Spinal cord (tissue), 9 donors: ENCODE measurements at regions not wholly inside any gene's neighbourhood (a gene's known extent, or its start where the extent isn't known, plus 50 kb on each side); places are given as distances from the start of the nearest gene placed in this dataset.

Experiments
- DNase-seq, 6 donors: peaks; one replicate each; pipeline versions ENCODE4 v3.0.0 to v3.0.0-alpha.2; 2013 to 2015; ENCODE audit warnings: low spot score in 6 of 6, low read depth in 4 of 6
- H3K27ac ChIP-seq: one replicate; pipeline ENCODE4 v1.5.1; 2013; ENCODE audit warnings: low read depth, low read length, control low read depth
- H3K27me3 ChIP-seq: one replicate; pipeline ENCODE4 v1.6.1; 2013; ENCODE audit warnings: low read length; ENCODE audit not compliant: control insufficient read depth, insufficient read depth
- H3K36me3 ChIP-seq: one replicate; pipeline ENCODE4 v1.6.1; 2013; ENCODE audit warnings: low read length; ENCODE audit not compliant: control insufficient read depth, insufficient read depth
- H3K4me1 ChIP-seq: one replicate; pipeline ENCODE4 v1.6.1; 2013; ENCODE audit warnings: low read length; ENCODE audit not compliant: control insufficient read depth, insufficient read depth
- H3K4me3 ChIP-seq: one replicate; pipeline ENCODE4 v1.5.1; 2013; ENCODE audit warnings: low read depth, low read length, control low read depth
- H3K9me3 ChIP-seq: one replicate; pipeline ENCODE4 v1.6.1; 2013; ENCODE audit warnings: low read length; ENCODE audit not compliant: control insufficient read depth, insufficient read depth
- WGBS: methylation state at CpG from one replicate; pipeline ENCODE4 v1.1.5; 2013; ENCODE audit warnings: missing lambda C conversion rate; ENCODE audit not compliant: insufficient coverage; 5-methylcytosine and 5-hydroxymethylcytosine counted together
- donor health status: healthy.

DNA sequence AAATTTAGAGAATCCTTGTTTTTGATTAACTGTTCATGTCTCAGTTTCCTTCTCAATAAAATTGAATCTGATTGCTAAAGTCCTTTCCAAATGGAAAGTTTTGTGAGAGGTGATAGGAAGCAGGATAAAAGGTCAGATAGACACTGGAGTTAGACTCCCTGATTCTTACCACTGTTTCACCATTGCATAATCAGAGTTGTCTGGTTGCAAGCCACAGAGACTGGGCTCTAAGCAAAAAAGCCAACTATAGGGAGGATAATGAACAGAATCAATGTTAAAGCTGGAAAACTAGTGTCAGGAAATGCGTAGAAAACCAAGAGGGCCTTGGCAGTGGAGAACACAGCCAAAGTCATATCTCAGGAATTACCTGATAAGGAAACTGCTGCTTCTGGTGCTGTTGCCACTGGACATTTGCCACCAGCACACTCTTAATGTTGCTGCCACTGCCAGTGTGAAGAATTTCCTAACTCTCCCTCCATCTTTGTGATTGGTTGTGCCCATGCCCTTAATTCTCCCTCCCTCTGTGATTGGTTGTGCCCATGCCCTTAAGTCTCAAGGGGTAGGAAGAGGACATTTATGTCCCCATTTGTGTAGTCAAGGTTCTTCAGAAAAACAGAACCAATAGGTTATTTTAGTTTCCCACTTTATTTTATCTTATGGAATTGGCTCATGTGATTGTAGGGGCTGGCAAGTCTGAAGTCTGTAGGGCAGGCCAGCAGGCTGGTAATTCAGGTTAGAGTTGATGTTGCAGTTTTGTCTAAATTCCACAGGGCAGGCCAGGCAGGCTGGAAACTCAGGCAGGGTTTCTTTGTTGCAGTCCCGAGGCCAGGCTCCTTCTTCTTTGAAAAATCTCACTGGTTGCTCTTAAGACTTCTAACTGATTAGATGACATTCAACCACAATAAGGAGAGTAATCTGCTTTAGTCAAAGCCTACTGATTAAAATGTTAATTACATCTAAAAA, 639.0 kb downstream of the REEP3 start:
- WGBS: 91% methylated on average over 1 of the region's 2 CpGs
- no peaks in the 10 kb centered on the region for H3K36me3 ChIP-seq

DNA sequence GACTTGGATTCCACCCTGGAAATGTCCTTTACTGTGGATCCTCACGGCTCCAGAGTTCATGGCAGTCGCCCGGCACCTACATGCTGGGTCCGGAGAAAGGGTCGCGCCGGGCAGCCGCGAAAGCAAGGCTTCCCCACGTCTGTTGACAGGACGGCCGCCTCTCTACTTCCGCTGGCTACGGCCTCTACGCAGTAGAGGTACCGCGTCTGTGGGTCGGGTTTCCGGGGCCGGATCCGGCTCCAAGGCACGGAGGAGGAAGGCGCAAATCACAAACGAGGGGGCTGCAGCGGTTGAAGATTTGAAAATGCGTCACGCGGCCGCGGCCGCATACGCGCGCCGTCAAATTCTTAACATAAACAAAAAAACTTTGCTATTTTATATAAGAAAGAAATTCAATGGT, 649.6 kb downstream of the REEP3 start:
- no peaks in the 10 kb centered on the region for H3K27me3 ChIP-seq
- H3K4me3 ChIP-seq: no peak overlapping the region

More for the DNA sequence above, 639.0 kb downstream of the REEP3 start:
- H3K4me1 ChIP-seq: no peaks in the 10 kb centered on the region
- H3K27me3 ChIP-seq: no peaks in the 10 kb centered on the region
- H3K9me3 ChIP-seq: no peaks in the 10 kb centered on the region
- no peak overlapping the region for H3K4me3 ChIP-seq
- DNase-seq: no peak
- no peak overlapping the region for H3K27ac ChIP-seq

DNA sequence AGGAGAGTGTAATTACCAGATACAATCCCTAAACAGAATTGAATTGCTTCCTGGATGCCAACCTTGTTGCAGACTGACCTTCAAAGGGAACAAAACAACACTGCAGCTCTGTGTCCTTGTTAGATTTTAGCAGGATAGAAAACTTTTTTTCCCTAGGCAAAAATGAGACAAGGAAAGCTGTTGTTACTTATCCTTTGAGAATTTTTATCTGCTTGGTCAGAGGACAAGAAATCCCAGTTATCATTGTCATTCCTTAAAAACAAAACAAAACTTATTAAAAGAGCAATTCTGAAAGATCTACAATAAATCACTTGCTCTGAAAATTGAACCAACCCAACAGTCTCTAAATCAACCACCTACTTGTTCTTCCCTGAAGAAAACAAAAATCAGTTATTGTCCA, 652.6 kb downstream of the REEP3 start:
- H3K27ac ChIP-seq: no peak overlapping the region

More for the DNA sequence above, 649.6 kb downstream of the REEP3 start:
- Histone ChIP-seq H3K4me1 (no peaks in the 10 kb centered on the region), H3K36me3 (no peaks in the 10 kb centered on the region), H3K27ac (no peak overlapping the region), H3K9me3 (no peaks in the 10 kb centered on the region)
- DNase-seq: no peak
- 95% methylated on average over 21 of the region's 35 CpGs for WGBS

DNA sequence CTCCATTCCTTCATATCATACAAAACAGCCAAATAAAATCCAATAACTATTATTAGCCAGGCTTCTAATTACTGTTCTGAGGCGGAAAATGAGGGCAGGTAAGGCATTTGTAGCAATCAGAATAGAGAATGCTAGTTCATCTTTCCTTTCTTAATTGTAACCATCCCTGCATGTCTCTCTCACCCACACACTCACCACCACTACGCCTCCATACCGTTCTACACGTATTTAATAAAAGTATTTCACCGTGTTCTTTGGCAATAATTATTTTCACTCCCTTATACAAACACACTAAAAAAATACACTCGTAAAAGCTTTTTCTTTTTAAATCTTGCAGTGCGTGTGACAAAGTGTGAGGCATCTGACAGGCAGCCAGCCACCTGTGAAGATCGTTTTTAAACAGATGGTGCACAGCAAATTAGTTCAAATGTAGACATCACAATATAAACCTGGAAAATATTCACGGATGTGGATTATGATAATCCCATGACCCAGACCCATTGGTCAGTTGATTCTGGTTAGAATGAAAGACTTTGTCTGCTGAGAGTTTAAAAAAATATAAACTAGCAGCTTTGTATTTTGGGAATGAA, 653.6 kb downstream of the REEP3 start:
- H3K27ac ChIP-seq: no peak overlapping the region
- WGBS: 93% methylated on average over 3 of the region's 9 CpGs
- H3K27me3 ChIP-seq: no peaks in the 10 kb centered on the region
- DNase-seq: peak in 2 of 6 donors; percentile 34 to 61
- no peaks in the 10 kb centered on the region for H3K9me3 ChIP-seq
- H3K4me3 ChIP-seq: no peak overlapping the region
- H3K36me3 ChIP-seq: no peaks in the 10 kb centered on the region
- no peaks in the 10 kb centered on the region for H3K4me1 ChIP-seq

More for the DNA sequence above, 652.6 kb downstream of the REEP3 start:
- H3K4me3 ChIP-seq: no peak overlapping the region
- DNase-seq: no peak
- no peaks in the 10 kb centered on the region for H3K27me3 ChIP-seq
- no peaks in the 10 kb centered on the region for H3K36me3 ChIP-seq
- H3K4me1 ChIP-seq: no peaks in the 10 kb centered on the region
- no peaks in the 10 kb centered on the region for H3K9me3 ChIP-seq

DNA sequence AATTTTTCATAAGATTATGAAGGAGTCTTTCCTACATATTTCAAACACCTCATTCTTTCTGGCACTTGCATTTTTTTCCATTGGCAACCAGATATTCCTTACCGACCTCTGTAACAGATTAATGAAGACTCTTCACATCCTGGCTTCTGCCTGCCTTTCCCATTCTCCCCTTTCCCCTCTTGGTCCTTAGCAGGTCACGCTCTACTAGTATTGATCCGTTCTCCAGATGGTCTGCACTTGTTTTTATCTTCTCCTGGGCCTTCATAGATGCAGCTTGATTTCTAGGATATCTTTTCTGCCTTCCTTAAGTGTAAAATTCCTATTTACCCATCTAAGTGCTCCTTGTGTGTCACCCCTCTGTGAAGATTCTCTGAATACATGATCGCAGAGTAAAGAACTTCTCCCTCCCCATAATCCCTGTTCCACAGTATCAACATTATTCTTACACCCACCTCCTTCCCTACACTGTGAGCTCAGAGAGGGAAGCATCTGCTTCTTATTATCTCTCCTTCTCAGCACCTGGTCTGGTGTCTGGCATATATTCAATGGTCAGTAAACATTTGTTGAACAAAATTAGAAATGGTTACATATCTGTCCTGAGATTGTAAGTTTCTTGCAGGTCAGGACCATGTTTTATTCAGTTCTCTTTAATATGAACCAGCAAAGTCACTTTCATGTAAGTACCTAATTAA, 654.2 kb downstream of the REEP3 start:
- H3K9me3 ChIP-seq: no peaks in the 10 kb centered on the region
- DNase-seq: no peak

DNA sequence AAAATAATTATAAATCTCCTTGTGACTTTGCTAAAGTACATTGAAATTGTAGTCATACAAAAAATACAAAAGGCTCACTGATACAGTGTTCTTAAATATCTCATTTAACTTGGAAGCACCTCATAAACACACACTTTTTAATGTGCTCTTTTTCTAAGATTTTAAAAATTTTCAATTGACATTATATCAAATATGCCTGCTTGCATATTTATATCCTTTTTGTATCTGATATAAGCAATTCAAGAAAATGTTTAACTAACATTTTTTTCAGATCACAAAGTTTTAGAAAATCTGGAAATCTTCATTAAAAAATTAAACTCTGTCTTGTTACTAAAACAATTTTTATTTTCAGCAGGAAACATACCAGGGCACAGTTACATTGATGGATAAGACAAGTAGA, 661.5 kb downstream of the REEP3 start:
- no peaks in the 10 kb centered on the region for H3K36me3 ChIP-seq
- H3K27me3 ChIP-seq: no peaks in the 10 kb centered on the region
- no peaks in the 10 kb centered on the region for H3K4me1 ChIP-seq
- DNase-seq: no peak
- no peak overlapping the region for H3K4me3 ChIP-seq
- H3K27ac ChIP-seq: no peak overlapping the region
- H3K9me3 ChIP-seq: no peaks in the 10 kb centered on the region

More for the DNA sequence above, 654.2 kb downstream of the REEP3 start:
- H3K27me3 ChIP-seq: no peaks in the 10 kb centered on the region
- H3K4me1 ChIP-seq: no peaks in the 10 kb centered on the region
- WGBS: 70% methylated on average over 4 of the region's 4 CpGs
- no peak overlapping the region for H3K4me3 ChIP-seq
- H3K36me3 ChIP-seq: no peaks in the 10 kb centered on the region
- H3K27ac ChIP-seq: no peak overlapping the region

DNA sequence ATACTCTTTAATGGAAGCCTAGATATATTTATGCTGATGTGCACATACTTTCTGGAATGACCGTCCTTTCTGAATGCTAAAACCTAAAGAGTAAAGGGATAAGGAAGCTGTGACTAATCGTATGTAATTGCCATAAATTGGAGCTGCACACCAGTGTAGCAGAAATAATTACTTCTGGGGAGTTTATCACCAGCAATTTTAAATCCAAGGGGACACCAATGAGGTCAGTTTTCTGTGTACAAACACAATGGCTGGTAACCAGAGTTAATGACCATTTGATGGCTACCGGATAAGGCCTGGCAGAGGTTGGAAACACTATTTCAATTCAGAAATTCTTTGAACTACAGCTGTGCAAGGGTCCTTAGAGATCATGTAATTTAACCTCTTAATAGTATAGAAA, 670.1 kb downstream of the REEP3 start:
- Histone ChIP-seq H3K9me3 (no peaks in the 10 kb centered on the region), H3K4me3 (no peak overlapping the region), H3K27ac (no peak overlapping the region), H3K36me3 (no peaks in the 10 kb centered on the region), H3K4me1 (no peaks in the 10 kb centered on the region), H3K27me3 (no peaks in the 10 kb centered on the region)
- 60% methylated on average over 1 of the region's 3 CpGs for WGBS
- peak in 1 of 6 donors; percentile 74 for DNase-seq

DNA sequence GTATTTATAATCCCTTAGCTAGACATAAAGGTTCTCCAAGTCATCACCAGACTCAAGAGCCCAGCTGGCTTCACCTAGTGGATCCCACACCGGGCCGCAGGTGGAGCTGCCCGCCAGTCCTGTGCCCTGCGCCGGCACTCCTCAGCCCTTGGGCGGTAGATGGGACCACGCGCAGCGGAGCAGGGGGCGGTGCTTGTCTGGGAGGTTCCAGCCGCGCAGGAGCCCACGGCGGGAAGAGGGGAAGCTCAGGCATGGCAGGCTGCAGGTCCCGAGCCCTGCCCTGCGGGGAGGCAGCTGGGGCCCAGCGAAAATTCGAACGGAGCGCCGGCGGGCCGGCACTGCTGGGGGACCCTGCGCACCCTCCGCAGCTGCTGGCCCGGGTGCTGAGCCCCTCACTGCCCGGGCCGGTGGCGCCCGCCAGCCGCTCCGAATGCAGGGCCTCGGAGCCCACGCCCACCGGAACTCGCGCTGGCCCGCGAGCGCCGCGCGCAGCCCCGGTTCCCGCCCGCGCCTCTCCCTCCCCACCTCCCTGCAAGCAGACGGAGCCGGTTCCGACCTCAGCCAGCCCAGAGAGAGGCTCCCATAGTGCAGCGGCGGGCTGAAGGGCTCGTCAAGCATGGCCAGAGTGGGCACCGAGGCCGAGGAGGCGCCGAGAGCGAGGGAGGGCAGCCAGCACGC, 675.6 kb downstream of the REEP3 start:
- 96% methylated on average over 44 of the region's 59 CpGs for WGBS

DNA sequence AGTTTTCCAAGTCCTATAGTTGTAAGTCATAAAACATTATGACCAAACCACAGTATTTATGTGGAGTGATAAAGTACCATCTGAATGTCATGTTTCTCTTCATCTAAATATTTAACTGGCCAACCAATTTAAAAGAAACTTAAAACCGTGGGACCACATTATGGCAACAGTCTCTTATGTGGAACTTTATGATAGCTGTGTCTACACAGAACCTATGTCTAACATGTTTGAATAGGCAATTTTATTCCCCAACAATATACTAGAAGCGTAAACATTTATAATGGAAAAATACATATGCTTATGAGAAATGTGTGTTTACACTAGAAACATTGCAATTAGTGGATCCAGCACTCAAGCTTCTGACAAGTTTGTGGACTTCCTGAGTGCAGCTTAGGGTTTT, 680.7 kb downstream of the REEP3 start:
- H3K4me1 ChIP-seq: no peaks in the 10 kb centered on the region
- no peak for DNase-seq
- H3K27me3 ChIP-seq: no peaks in the 10 kb centered on the region
- no peak overlapping the region for H3K4me3 ChIP-seq
- WGBS: no CpG with 5 or more reads among the region's 2 CpGs
- H3K9me3 ChIP-seq: no peaks in the 10 kb centered on the region
- no peak overlapping the region for H3K27ac ChIP-seq
- H3K36me3 ChIP-seq: no peaks in the 10 kb centered on the region

More for the DNA sequence above, 675.6 kb downstream of the REEP3 start:
- no peak overlapping the region for H3K4me3 ChIP-seq
- H3K4me1 ChIP-seq: no peaks in the 10 kb centered on the region
- H3K27me3 ChIP-seq: no peaks in the 10 kb centered on the region
- H3K9me3 ChIP-seq: no peaks in the 10 kb centered on the region
- no peak for DNase-seq
- H3K27ac ChIP-seq: no peak overlapping the region
- no peaks in the 10 kb centered on the region for H3K36me3 ChIP-seq
